Activated CD8-positive, alpha-beta memory T cell treated with anti-CD3 and anti-CD28 coated beads for 1 hour (primary cell): ENCODE measurements at regions not wholly inside any gene's neighbourhood (a gene's known extent, or its start where the extent isn't known, plus 50 kb on each side); places are given as distances from the start of the nearest gene placed in this dataset.
"Not testable (repeated sequence)": the region's sequence is repeated elsewhere in the genome, so short reads cannot be mapped to it uniquely, and the experiment has no call there.

Experiments
- DNase-seq, 2 donors: peaks; one replicate each; pipeline ENCODE4 v3.0.0-alpha.2; 2020; ENCODE audit warnings: low read depth in 1 of 2; ENCODE audit errors: extremely low read depth in 1 of 2

- DNase-seq, result no peak
Measured at GRCh38 chr13:78876915-78877549, 218.1 kb upstream of the OBI1 start.

GRCh38 chr13:78875792-78876580, 217.0 kb upstream of the OBI1 start:
- no peak for DNase-seq

- no peak for DNase-seq
Measured at GRCh38 chr13:78868991-78869390, 210.0 kb upstream of the OBI1 start.

- no peak for DNase-seq
Measured at GRCh38 chr13:78867655-78868054, 208.7 kb upstream of the OBI1 start.

GRCh38 chr13:78866076-78866475, 207.1 kb upstream of the OBI1 start:
- DNase-seq, result not testable (repeated sequence)

GRCh38 chr13:78862446-78862845, 203.5 kb upstream of the OBI1 start:
- DNase-seq, result no peak

GRCh38 chr13:78852709-78853108, 193.8 kb upstream of the OBI1 start:
- no peak for DNase-seq

- no peak for DNase-seq
Measured at GRCh38 chr13:78845656-78846365, 186.9 kb upstream of the OBI1 start.

GRCh38 chr13:78844106-78844505, 185.2 kb upstream of the OBI1 start:
- DNase-seq, result no peak

- no peak for DNase-seq
Measured at GRCh38 chr13:78841358-78841963, 182.5 kb upstream of the OBI1 start.

- no peak for DNase-seq
Measured at GRCh38 chr13:78836238-78836784, 177.4 kb upstream of the OBI1 start.

GRCh38 chr13:78832461-78832860, 173.5 kb upstream of the OBI1 start:
- no peak for DNase-seq

- DNase-seq, result no peak
Measured at GRCh38 chr13:78830508-78830907, 171.6 kb upstream of the OBI1 start.

- DNase-seq, result no peak
Measured at GRCh38 chr13:78829821-78830220, 170.9 kb upstream of the OBI1 start.

GRCh38 chr13:78827471-78827870, 168.5 kb upstream of the OBI1 start:
- DNase-seq, result no peak

- DNase-seq, result no peak
Measured at GRCh38 chr13:78826936-78827335, 168.0 kb upstream of the OBI1 start.

- no peak for DNase-seq
Measured at GRCh38 chr13:78826312-78826711, 167.4 kb upstream of the OBI1 start.

- DNase-seq, result no peak
Measured at GRCh38 chr13:78820541-78820940, 161.6 kb upstream of the OBI1 start.

GRCh38 chr13:78816592-78816991, 157.6 kb upstream of the OBI1 start:
- DNase-seq, result no peak

- DNase-seq, result no peak
Measured at GRCh38 chr13:78816154-78816553, 157.2 kb upstream of the OBI1 start.

GRCh38 chr13:78806457-78806856, 147.5 kb upstream of the OBI1 start:
- no peak for DNase-seq
